ENCODE measurements at regions not wholly inside any gene's neighbourhood (a gene's known extent, or its start where the extent isn't known, plus 50 kb on each side); places are given as distances from the start of the nearest gene placed in this dataset.
"Not testable (repeated sequence)": the region's sequence is repeated elsewhere in the genome, so short reads cannot be mapped to it uniquely, and the experiment has no call there.

GRCh38 chr10:2207246-2207922 lies 470.1 kb upstream of the ADARB2 start:
- Histone ChIP-seq H3K36me3 (replicated peaks) (no peaks in the 10 kb centered on the region), H3K27ac (no peak overlapping the region), H3K27me3 (replicated peaks) (no peaks in the 10 kb centered on the region), H3K4me3 (ENCODE audit: low read depth, low read length) (no peak overlapping the region)
- in situ Hi-C loops (cut with HindIII; ENCODE audit: low pct_ligation_motif_present, low sequenced_read_pairs) = no loop called here
- DNase-seq = no peak
- TF ChIP-seq, protein P1, sequence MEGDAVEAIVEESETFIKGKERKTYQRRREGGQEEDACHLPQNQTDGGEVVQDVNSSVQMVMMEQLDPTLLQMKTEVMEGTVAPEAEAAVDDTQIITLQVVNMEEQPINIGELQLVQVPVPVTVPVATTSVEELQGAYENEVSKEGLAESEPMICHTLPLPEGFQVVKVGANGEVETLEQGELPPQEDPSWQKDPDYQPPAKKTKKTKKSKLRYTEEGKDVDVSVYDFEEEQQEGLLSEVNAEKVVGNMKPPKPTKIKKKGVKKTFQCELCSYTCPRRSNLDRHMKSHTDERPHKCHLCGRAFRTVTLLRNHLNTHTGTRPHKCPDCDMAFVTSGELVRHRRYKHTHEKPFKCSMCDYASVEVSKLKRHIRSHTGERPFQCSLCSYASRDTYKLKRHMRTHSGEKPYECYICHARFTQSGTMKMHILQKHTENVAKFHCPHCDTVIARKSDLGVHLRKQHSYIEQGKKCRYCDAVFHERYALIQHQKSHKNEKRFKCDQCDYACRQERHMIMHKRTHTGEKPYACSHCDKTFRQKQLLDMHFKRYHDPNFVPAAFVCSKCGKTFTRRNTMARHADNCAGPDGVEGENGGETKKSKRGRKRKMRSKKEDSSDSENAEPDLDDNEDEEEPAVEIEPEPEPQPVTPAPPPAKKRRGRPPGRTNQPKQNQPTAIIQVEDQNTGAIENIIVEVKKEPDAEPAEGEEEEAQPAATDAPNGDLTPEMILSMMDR (IDR thresholded peaks at IDR 0.05; ENCODE audit: low read depth, low read length, missing control alignments) = no peak

DNA sequence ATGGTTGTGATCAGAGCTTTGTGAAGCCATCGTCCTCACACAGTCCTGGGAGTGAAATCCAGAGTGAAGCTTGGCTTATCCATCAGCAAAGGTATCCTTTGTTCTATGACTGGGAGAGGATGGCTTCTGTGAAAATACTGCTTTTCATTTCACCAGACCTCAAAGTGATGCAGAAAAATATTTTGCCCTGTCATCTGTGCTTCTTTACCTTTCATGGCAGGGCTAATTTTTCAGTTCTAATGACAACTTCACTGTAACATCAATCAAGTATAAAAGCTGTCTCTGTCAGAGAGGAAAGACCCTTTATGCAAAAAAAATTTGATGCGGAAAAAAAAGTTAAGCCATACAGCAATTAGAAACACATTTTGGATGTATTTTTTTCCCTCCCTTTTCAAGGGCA lies 468.1 kb upstream of the ADARB2 start:
- Histone ChIP-seq H3K36me3 (replicated peaks) (no peaks in the 10 kb centered on the region), H3K4me3 (ENCODE audit: low read depth, low read length) (no peak overlapping the region), H3K27me3 (replicated peaks) (no peaks in the 10 kb centered on the region), H3K27ac (no peak overlapping the region)
- DNase-seq = no peak
- in situ Hi-C loops (cut with HindIII; ENCODE audit: low pct_ligation_motif_present, low sequenced_read_pairs) = no loop called here
- TF ChIP-seq, protein P1 (IDR thresholded peaks at IDR 0.05; ENCODE audit: low read depth, low read length, missing control alignments) = no peak

- in situ Hi-C loops (cut with HindIII; ENCODE audit: low pct_ligation_motif_present, low sequenced_read_pairs) = no loop called here
- Histone ChIP-seq H3K27me3 (replicated peaks) (no peaks in the 10 kb centered on the region), H3K36me3 (replicated peaks) (no peaks in the 10 kb centered on the region), H3K4me3 (ENCODE audit: low read depth, low read length) (no peak overlapping the region), H3K27ac (no peak overlapping the region)
- TF ChIP-seq, protein P1 (IDR thresholded peaks at IDR 0.05; ENCODE audit: low read depth, low read length, missing control alignments) = no peak
- no peak for DNase-seq
Observed at GRCh38 chr10:2202401-2202800, 465.1 kb upstream of the ADARB2 start.

- DNase-seq = no peak
- Histone ChIP-seq H3K27ac (no peak overlapping the region), H3K27me3 (replicated peaks) (no peaks in the 10 kb centered on the region), H3K4me3 (ENCODE audit: low read depth, low read length) (no peak overlapping the region), H3K36me3 (replicated peaks) (no peaks in the 10 kb centered on the region)
- in situ Hi-C loops (cut with HindIII; ENCODE audit: low pct_ligation_motif_present, low sequenced_read_pairs) = no loop called here
- TF ChIP-seq, protein P1 (IDR thresholded peaks at IDR 0.05; ENCODE audit: low read depth, low read length, missing control alignments) = no peak
Observed at GRCh38 chr10:2201534-2202099, 464.3 kb upstream of the ADARB2 start.

DNA sequence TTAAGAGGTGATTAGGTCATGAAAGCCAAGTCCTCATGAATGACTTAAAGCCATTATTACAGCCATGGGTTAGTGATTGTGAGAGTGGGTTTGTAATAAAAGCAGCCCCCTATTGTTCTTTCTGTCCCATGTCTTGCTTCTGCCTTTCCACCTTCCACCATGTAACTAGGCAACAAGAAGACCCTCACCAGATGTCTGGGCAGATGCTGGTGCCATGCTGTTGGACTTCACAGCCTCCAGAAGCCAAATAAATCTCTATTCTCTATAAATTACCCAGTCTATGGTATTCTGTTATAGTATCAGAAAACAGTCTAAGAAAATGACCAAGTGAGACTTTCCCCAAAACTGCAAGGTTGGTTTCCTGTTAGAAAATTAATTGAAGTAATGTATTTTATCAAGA lies 460.3 kb upstream of the ADARB2 start:
- in situ Hi-C loops (cut with HindIII; ENCODE audit: low pct_ligation_motif_present, low sequenced_read_pairs) = no loop called here
- H3K27ac ChIP-seq = no peak overlapping the region
- no peak overlapping the region for H3K4me3 ChIP-seq (ENCODE audit: low read depth, low read length)
- TF ChIP-seq, protein P1 (IDR thresholded peaks at IDR 0.05; ENCODE audit: low read depth, low read length, missing control alignments) = no peak
- no peaks in the 10 kb centered on the region for H3K27me3 ChIP-seq (replicated peaks)
- no peaks in the 10 kb centered on the region for H3K36me3 ChIP-seq (replicated peaks)
- no peak for DNase-seq

GRCh38 chr10:2196272-2196671 lies 458.9 kb upstream of the ADARB2 start:
- no peak overlapping the region for H3K27ac ChIP-seq
- DNase-seq = no peak
- in situ Hi-C loops (cut with HindIII; ENCODE audit: low pct_ligation_motif_present, low sequenced_read_pairs) = no loop called here

GRCh38 chr10:2189356-2189755 lies 452.0 kb upstream of the ADARB2 start:
- DNase-seq; H3K27ac ChIP-seq; H3K4me3 ChIP-seq (ENCODE audit: low read depth, low read length); in situ Hi-C loops (cut with HindIII; ENCODE audit: low pct_ligation_motif_present, low sequenced_read_pairs); H3K27me3 ChIP-seq (replicated peaks); H3K36me3 ChIP-seq (replicated peaks): not testable (repeated sequence)

More at GRCh38 chr10:2196272-2196671, 458.9 kb upstream of the ADARB2 start:
- Histone ChIP-seq H3K27me3 (replicated peaks) (no peaks in the 10 kb centered on the region), H3K36me3 (replicated peaks) (no peaks in the 10 kb centered on the region), H3K4me3 (ENCODE audit: low read depth, low read length) (no peak overlapping the region)
- TF ChIP-seq, protein P1 (IDR thresholded peaks at IDR 0.05; ENCODE audit: low read depth, low read length, missing control alignments) = no peak

All from brain microvascular endothelial cell (primary cell).